Hepatocyte (in vitro differentiated cells): ENCODE measurements at regions not wholly inside any gene's neighbourhood (a gene's known extent, or its start where the extent isn't known, plus 50 kb on each side); places are given as distances from the start of the nearest gene placed in this dataset.

ENCODE experiments used
- DNase-seq: peaks from one replicate; pipeline ENCODE4 v3.0.0-alpha.2; 2016; ENCODE audit warnings: low spot score
- H2AFZ ChIP-seq: fragments of 200-600 bp; sonication (generic); 2 replicates; pipeline ENCODE4 v1.6.0; 2016; ENCODE audit warnings: antibody characterized with exemption, mild to moderate bottlenecking
- H3K27ac ChIP-seq: fragments of 200-600 bp; sonication (generic); 2 replicates; pipeline ENCODE4 v1.5.1; 2016; ENCODE audit warnings: mild to moderate bottlenecking
- H3K27me3 ChIP-seq: fragments of 200-600 bp; sonication (generic); 2 replicates; pipeline ENCODE4 v1.6.1; 2016
- H3K36me3 ChIP-seq: fragments of 200-600 bp; sonication (generic); replicated peaks from 2 replicates; pipeline ENCODE4 v1.5.1; 2016; ENCODE audit warnings: low read depth; ENCODE audit not compliant: insufficient read depth
- H3K4me1 ChIP-seq: fragments of 200-600 bp; sonication (generic); 2 replicates; pipeline ENCODE4 v1.5.1; 2016; ENCODE audit warnings: mild to moderate bottlenecking, moderate library complexity; ENCODE audit not compliant: insufficient read depth
- H3K4me2 ChIP-seq: fragments of 200-600 bp; sonication (generic); 2 replicates; pipeline ENCODE4 v1.6.0; 2016
- H3K4me3 ChIP-seq: fragments of 200-600 bp; sonication (generic); 2 replicates; pipeline ENCODE4 v1.5.1; 2016; ENCODE audit warnings: mild to moderate bottlenecking
- H3K79me2 ChIP-seq: fragments of 200-600 bp; sonication (generic); 2 replicates; pipeline ENCODE4 v1.6.0; 2017; ENCODE audit warnings: mild to moderate bottlenecking
- H3K9me2 ChIP-seq: fragments of 200-600 bp; sonication (generic); replicated peaks from 2 replicates; pipeline ENCODE4 v1.6.0; 2017; ENCODE audit warnings: mild to moderate bottlenecking; ENCODE audit not compliant: insufficient read depth
- H3K9me3 ChIP-seq: fragments of 200-600 bp; sonication (generic); 2 replicates; pipeline ENCODE4 v1.5.1; 2016; ENCODE audit warnings: low read depth, mild to moderate bottlenecking
- H4K20me1 ChIP-seq: fragments of 200-600 bp; sonication (generic); 2 replicates; pipeline ENCODE4 v1.6.0; 2016; ENCODE audit warnings: mild to moderate bottlenecking; ENCODE audit not compliant: insufficient read depth, poor library complexity, severe bottlenecking
- CTCF ChIP-seq: fragments of 200-600 bp; sonication (generic); IDR thresholded peaks from 2 replicates; pipeline ENCODE4 v1.5.1; 2016; ENCODE audit warnings: antibody characterized with exemption, mild to moderate bottlenecking; ENCODE audit not compliant: poor library complexity
- EZH2 ChIP-seq: fragments of 200-600 bp; sonication (generic); IDR thresholded peaks from 2 replicates; pipeline ENCODE4 v1.6.1; 2016; ENCODE audit warnings: antibody characterized with exemption, mild to moderate bottlenecking, borderline replicate concordance
- EZH2phosphoT487 ChIP-seq: fragments of 200-600 bp; sonication (generic); IDR thresholded peaks from one replicate; pipeline ENCODE4 v1.6.1; 2018; ENCODE audit warnings: antibody characterized with exemption, mild to moderate bottlenecking, low read depth, moderate library complexity; ENCODE audit not compliant: unreplicated experiment, severe bottlenecking
- WGBS: methylation state at CpG from one replicate; pipeline ENCODE4 v1.1.6; 2016; ENCODE audit warnings: low lambda C conversion rate; ENCODE audit errors: missing lambda C conversion rate; 5-methylcytosine and 5-hydroxymethylcytosine counted together

GRCh38 chr11:97223647-97224046 lies 833.8 kb downstream of the JRKL start:
- Histone ChIP-seq H3K4me2 (no peak overlapping the region), H3K79me2 (no peaks in the 10 kb centered on the region), H3K4me3 (no peak overlapping the region), H3K27me3 (no peaks in the 10 kb centered on the region), H2AFZ (no peak overlapping the region), H3K9me3 (no peaks in the 10 kb centered on the region), H3K36me3 (no peaks in the 10 kb centered on the region), H4K20me1 (no peaks in the 10 kb centered on the region), H3K9me2 (no peaks in the 10 kb centered on the region), H3K27ac (no peak overlapping the region), H3K4me1 (no peaks in the 10 kb centered on the region)
- WGBS, result 74% methylated on average over 3 of the region's 3 CpGs
- TF ChIP-seq EZH2, result no peak
- no peak for TF ChIP-seq CTCF
- no peak for TF ChIP-seq EZH2phosphoT487
- DNase-seq, result no peak

- no peaks in the 10 kb centered on the region for H3K4me1 ChIP-seq
- no peaks in the 10 kb centered on the region for H4K20me1 ChIP-seq
- H3K4me2 ChIP-seq, result no peak overlapping the region
- TF ChIP-seq EZH2, result no peak
- TF ChIP-seq EZH2phosphoT487, result no peak
- no peak for TF ChIP-seq CTCF
- H3K9me2 ChIP-seq, result no peaks in the 10 kb centered on the region
- H3K27me3 ChIP-seq, result no peaks in the 10 kb centered on the region
- H3K27ac ChIP-seq, result no peak overlapping the region
- no peaks in the 10 kb centered on the region for H3K9me3 ChIP-seq
- DNase-seq, result no peak
- no peaks in the 10 kb centered on the region for H3K79me2 ChIP-seq
- no peak overlapping the region for H3K4me3 ChIP-seq
- H2AFZ ChIP-seq, result no peak overlapping the region
- WGBS, result 46% methylated on average over 4 of the region's 4 CpGs
- H3K36me3 ChIP-seq, result no peaks in the 10 kb centered on the region
Measured at GRCh38 chr11:97224396-97224795, 834.6 kb downstream of the JRKL start.

- WGBS, result 67% methylated on average over 5 of the region's 5 CpGs
- H3K36me3 ChIP-seq, result no peaks in the 10 kb centered on the region
- no peak overlapping the region for H3K27ac ChIP-seq
- H4K20me1 ChIP-seq, result no peaks in the 10 kb centered on the region
- H2AFZ ChIP-seq, result no peak overlapping the region
- no peak overlapping the region for H3K4me2 ChIP-seq
- TF ChIP-seq EZH2 (no peak), CTCF (no peak), EZH2phosphoT487 (no peak)
- no peaks in the 10 kb centered on the region for H3K9me2 ChIP-seq
- no peaks in the 10 kb centered on the region for H3K79me2 ChIP-seq
- H3K4me1 ChIP-seq, result no peaks in the 10 kb centered on the region
- DNase-seq, result no peak
- no peak overlapping the region for H3K4me3 ChIP-seq
- no peaks in the 10 kb centered on the region for H3K9me3 ChIP-seq
- no peaks in the 10 kb centered on the region for H3K27me3 ChIP-seq
Measured at GRCh38 chr11:97225794-97226193, 836.0 kb downstream of the JRKL start.

- WGBS, result 87% methylated on average over 3 of the region's 3 CpGs
- H3K27me3 ChIP-seq, result no peaks in the 10 kb centered on the region
- no peaks in the 10 kb centered on the region for H3K9me3 ChIP-seq
- TF ChIP-seq EZH2phosphoT487 (no peak), EZH2 (no peak), CTCF (no peak)
- H3K36me3 ChIP-seq, result no peaks in the 10 kb centered on the region
- H3K4me1 ChIP-seq, result no peaks in the 10 kb centered on the region
- no peak for DNase-seq
- H3K9me2 ChIP-seq, result no peaks in the 10 kb centered on the region
- H3K4me2 ChIP-seq, result no peak overlapping the region
- no peak overlapping the region for H3K4me3 ChIP-seq
- no peaks in the 10 kb centered on the region for H4K20me1 ChIP-seq
- no peak overlapping the region for H3K27ac ChIP-seq
- no peaks in the 10 kb centered on the region for H3K79me2 ChIP-seq
- no peak overlapping the region for H2AFZ ChIP-seq
Measured at GRCh38 chr11:97229936-97230335, 840.1 kb downstream of the JRKL start.
